Kidney (tissue), 10 donors: ENCODE measurements at regions not wholly inside any gene's neighbourhood (a gene's known extent, or its start where the extent isn't known, plus 50 kb on each side); places are given as distances from the start of the nearest gene placed in this dataset.
"Not testable (repeated sequence)": the region's sequence is repeated elsewhere in the genome, so short reads cannot be mapped to it uniquely, and the experiment has no call there.

Experiments
- DNase-seq, 5 donors: peaks; one replicate each; pipeline ENCODE4 v3.0.0-alpha.2; 2013 to 2020
- FAIRE-seq: peaks from 2 replicates; lab custom pipeline; 2012; peaks lifted over from hg19 to GRCh38; lab: Jason Lieb, UNC
- H3K27ac ChIP-seq, 2 donors: one replicate each; pipeline ENCODE4 v1.7.0; 2013; ENCODE audit warnings: low read depth in 2 of 2, low read length in 2 of 2, inconsistent platforms in 1 of 2
- H3K27me3 ChIP-seq: one replicate; pipeline ENCODE4 v1.7.1; 2013; ENCODE audit warnings: low read length, inconsistent platforms; ENCODE audit not compliant: control insufficient read depth, insufficient read depth
- H3K36me3 ChIP-seq, 3 donors: one replicate each; pipeline versions ENCODE4 v1.7.0 to v1.7.1; 2013; ENCODE audit warnings: low read length in 3 of 3, control low read depth in 1 of 3, inconsistent platforms in 1 of 3; ENCODE audit not compliant: insufficient read depth in 3 of 3, control insufficient read depth in 2 of 3
- H3K4me1 ChIP-seq, 3 donors: one replicate each; pipeline versions ENCODE4 v1.7.0 to v1.7.1; 2013; ENCODE audit warnings: low read length in 3 of 3, inconsistent platforms in 1 of 3, low read depth in 1 of 3; ENCODE audit not compliant: control insufficient read depth in 2 of 3, insufficient read depth in 2 of 3
- H3K4me3 ChIP-seq, 3 donors: one replicate each; pipeline versions ENCODE4 v1.7.0 to v1.8.1; 2013; ENCODE audit warnings: low read length in 3 of 3, control low read depth in 1 of 3, inconsistent platforms in 1 of 3
- H3K9ac ChIP-seq, 3 donors: one replicate each; pipeline versions ENCODE4 v1.7.0 to v1.7.1; 2013; ENCODE audit warnings: low read length in 3 of 3, control low read depth in 1 of 3, inconsistent platforms in 1 of 3
- H3K9me3 ChIP-seq, 3 donors: one replicate each; pipeline versions ENCODE4 v1.7.0 to v1.7.1; 2013; ENCODE audit warnings: low read length in 3 of 3, control low read depth in 1 of 3, inconsistent platforms in 1 of 3; ENCODE audit not compliant: control insufficient read depth in 2 of 3, insufficient read depth in 1 of 3
- intact Hi-C: fragments of 100-400 bp; cut with DNase I; formaldehyde crosslinking; loops from one replicate; pipeline ENCODE4 v1.11.1; 2022
- donor health status: control.
- donor health status: control.
- donor health status: DM: yes; HTN: yes; CAD: no.
- donor health status: Normal renal cell carcinoma (clear cell type).

DNA sequence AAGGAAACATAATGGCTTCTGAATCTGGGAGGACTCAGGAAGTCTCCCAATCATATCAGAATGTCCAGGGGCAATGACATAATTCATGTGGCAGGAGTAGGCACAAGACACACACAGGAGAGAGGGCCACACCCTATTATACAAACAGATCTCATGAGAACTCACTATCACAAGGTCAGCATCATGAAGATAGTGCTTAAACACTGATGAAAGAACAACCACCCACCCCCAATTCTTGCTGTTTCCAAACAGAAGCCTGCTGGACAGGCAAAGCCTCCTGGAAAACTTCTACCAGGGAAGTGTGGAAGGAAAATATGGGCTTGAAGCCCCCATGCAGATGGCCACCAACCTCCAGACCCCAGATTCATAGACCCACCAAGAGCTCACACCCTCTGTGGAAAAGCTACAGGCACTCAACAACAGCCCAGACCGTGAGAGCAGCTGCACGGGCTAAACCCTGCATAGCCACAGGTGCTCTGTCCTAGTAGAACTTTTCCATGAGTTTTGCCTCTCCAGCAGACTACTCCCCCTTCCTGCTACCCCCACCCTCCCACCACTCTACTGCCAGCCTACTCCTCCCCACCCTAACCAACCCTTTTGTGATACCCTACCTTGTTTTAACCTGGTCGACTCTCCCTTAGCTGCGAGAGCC lies 287.1 kb downstream of the POTED start:
- H3K27me3 ChIP-seq, H3K27ac ChIP-seq, DNase-seq, FAIRE-seq, H3K4me1 ChIP-seq, H3K9me3 ChIP-seq, intact Hi-C loops, H3K36me3 ChIP-seq, H3K4me3 ChIP-seq, H3K9ac ChIP-seq: not testable (repeated sequence)

DNA sequence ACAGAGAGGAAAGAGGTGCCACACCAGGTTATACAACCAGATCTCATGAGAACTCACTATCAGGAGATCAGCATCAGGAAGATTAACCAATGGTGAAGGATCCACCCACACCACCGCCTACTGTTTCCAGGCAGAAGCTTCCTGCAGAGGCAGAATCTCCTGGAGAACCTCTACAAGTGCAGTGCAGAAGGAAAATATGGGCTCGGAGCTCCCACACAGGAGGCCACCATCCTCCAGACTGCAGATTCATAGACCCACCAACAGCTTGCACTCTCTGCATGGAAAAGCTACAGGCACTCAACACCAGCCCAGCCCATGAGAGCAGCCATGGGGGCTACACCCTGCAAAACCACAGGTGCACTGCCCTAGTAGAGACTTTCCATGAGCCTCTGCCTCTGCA lies 284.0 kb downstream of the POTED start:
- DNase-seq, H3K9ac ChIP-seq, H3K27me3 ChIP-seq, FAIRE-seq, H3K36me3 ChIP-seq, H3K4me1 ChIP-seq, H3K4me3 ChIP-seq, H3K9me3 ChIP-seq, H3K27ac ChIP-seq, intact Hi-C loops: not testable (repeated sequence)

GRCh38 chr21:13893025-13893424 lies 283.4 kb downstream of the POTED start:
- DNase-seq, FAIRE-seq, intact Hi-C loops: not testable (repeated sequence)

GRCh38 chr21:13892146-13892751 lies 282.7 kb downstream of the POTED start:
- DNase-seq, FAIRE-seq, H3K4me3 ChIP-seq, H3K9me3 ChIP-seq, H3K36me3 ChIP-seq, intact Hi-C loops, H3K9ac ChIP-seq, H3K27ac ChIP-seq, H3K27me3 ChIP-seq, H3K4me1 ChIP-seq: not testable (repeated sequence)

More at GRCh38 chr21:13893025-13893424, 283.4 kb downstream of the POTED start:
- H3K27me3 ChIP-seq, H3K27ac ChIP-seq, H3K36me3 ChIP-seq, H3K9me3 ChIP-seq, H3K9ac ChIP-seq, H3K4me3 ChIP-seq, H3K4me1 ChIP-seq: not testable (repeated sequence)

GRCh38 chr21:13889176-13889575 lies 279.6 kb downstream of the POTED start:
- H3K4me1 ChIP-seq, H3K9ac ChIP-seq, H3K27me3 ChIP-seq, FAIRE-seq, H3K9me3 ChIP-seq, H3K27ac ChIP-seq, DNase-seq, H3K36me3 ChIP-seq, intact Hi-C loops, H3K4me3 ChIP-seq: not testable (repeated sequence)

DNA sequence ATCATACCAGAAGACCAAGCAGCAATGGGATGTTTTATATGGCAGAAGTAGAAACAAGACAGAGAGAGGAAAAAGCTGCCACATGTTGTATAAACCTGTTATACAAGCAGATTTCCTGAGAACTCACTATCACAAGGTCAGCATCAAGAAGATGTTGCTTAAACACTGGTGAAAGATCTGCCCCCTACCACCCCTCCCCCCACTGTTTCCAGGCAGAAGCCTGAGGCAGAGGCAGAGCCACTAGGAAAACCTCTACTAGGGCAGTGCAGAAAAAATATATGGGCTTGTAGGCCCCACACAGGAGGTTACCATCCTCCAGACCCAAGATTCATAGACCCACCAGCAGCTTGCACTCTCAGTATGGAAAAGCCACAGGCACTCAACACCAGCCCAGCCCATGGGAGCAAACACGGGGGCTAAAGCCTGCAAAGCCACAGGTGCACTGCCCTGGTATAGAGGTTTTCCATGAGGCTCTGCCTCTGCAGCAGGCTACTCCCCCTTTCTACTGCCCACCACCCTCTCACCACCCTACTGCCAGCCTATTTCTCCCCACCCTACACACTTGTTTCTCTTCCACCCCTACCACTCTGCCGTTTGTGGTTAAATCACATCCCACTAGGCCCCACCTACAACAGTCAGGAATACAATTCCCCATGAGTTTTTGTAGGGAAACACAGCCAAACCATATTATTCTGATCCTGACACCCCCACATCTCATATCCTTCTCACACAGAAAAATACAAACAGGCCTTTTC lies 274.2 kb downstream of the POTED start:
- not testable (repeated sequence) for FAIRE-seq, H3K4me3 ChIP-seq, H3K9me3 ChIP-seq, H3K36me3 ChIP-seq, H3K4me1 ChIP-seq, H3K9ac ChIP-seq, H3K27ac ChIP-seq, H3K27me3 ChIP-seq, DNase-seq
- intact Hi-C loops: loop anchor here (5.0 kb wide), 1 partner anchor 248 kb away; no protein-coding TSS in a partner anchor

- intact Hi-C loops, H3K27me3 ChIP-seq, H3K9me3 ChIP-seq, DNase-seq, H3K4me3 ChIP-seq, H3K36me3 ChIP-seq, H3K9ac ChIP-seq, FAIRE-seq, H3K4me1 ChIP-seq, H3K27ac ChIP-seq: not testable (repeated sequence)
Measured at GRCh38 chr21:13877503-13877902, 267.9 kb downstream of the POTED start.

- H3K27me3 ChIP-seq, H3K9me3 ChIP-seq, H3K36me3 ChIP-seq, H3K4me3 ChIP-seq, H3K27ac ChIP-seq, intact Hi-C loops, DNase-seq, FAIRE-seq, H3K4me1 ChIP-seq, H3K9ac ChIP-seq: not testable (repeated sequence)
Measured at GRCh38 chr21:13876999-13877398, 267.4 kb downstream of the POTED start.
